Peyer's patch (tissue), 4 donors: ENCODE measurements at regions not wholly inside any gene's neighbourhood (a gene's known extent, or its start where the extent isn't known, plus 50 kb on each side); places are given as distances from the start of the nearest gene placed in this dataset.

ENCODE experiments used
- DNase-seq, 3 donors: peaks; one replicate each; pipeline ENCODE4 v3.0.0-alpha.2; 2017 to 2019
- H3K27ac ChIP-seq, 4 donors: fragments of 200-600 bp; sonication (generic); one replicate each; pipeline ENCODE4 v1.5.1; 2016 to 2019
- H3K27me3 ChIP-seq, 2 donors: fragments of 200-600 bp; sonication (generic); one replicate each; pipeline ENCODE4 v1.5.1; 2019
- H3K36me3 ChIP-seq, 3 donors: fragments of 200-600 bp; sonication (generic); one replicate each; pipeline ENCODE4 v1.5.1; 2016 to 2019
- H3K4me1 ChIP-seq, 4 donors: fragments of 200-600 bp; sonication (generic); one replicate each; pipeline ENCODE4 v1.5.1; 2016 to 2019
- H3K4me3 ChIP-seq, 4 donors: fragments of 200-600 bp; sonication (generic); 1 replicate in 3 of 4; 2 replicates in 1 of 4; pipeline ENCODE4 v1.5.1; 2016 to 2019; ENCODE audit warnings: mild to moderate bottlenecking in 1 of 4
- H3K9me3 ChIP-seq, 4 donors: fragments of 200-600 bp; sonication (generic); one replicate each; pipeline ENCODE4 v1.5.1; 2016 to 2019; ENCODE audit warnings: mild to moderate bottlenecking in 1 of 4
- POLR2A ChIP-seq, 2 donors: fragments of 450-650 bp; IDR thresholded peaks; one replicate each; pipeline ENCODE4 v1.5.1; 2017; ENCODE audit warnings: antibody characterized with exemption in 2 of 2, mild to moderate bottlenecking in 2 of 2, moderate library complexity in 2 of 2
- TF ChIP-seq, protein P1 (sequence below), 6 experiments: fragments of 450-650 bp in 4 of 6; fragments of 200-600 bp in 2 of 6; sonication (generic) in 1 of 6; IDR thresholded peaks; one replicate each; pipeline ENCODE4 v1.5.1; 2017 to 2019; ENCODE audit warnings: antibody characterized with exemption in 6 of 6, mild to moderate bottlenecking in 3 of 6, moderate library complexity in 1 of 6

DNA sequence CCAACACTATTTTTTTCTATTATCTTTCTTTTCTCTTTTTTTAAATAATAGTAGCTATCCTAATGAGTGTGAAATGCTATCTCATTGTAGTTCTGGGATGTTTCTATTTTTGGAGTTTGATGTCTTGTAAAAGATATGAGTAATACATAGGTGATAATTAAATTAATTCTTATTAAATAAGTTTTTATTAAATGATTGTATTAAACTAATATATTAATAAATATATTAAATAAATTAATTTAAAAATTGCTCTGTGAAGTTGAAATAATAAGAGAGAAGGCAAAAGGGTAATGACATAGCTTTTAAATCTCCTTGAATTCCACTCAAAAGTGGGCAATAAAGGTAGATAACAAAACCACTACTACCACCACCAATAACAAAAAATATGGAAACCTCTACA, 230.2 kb upstream of the SSTR1 start:
- H3K4me3 ChIP-seq, result no peak overlapping the region
- H3K27ac ChIP-seq, result no peak overlapping the region
- H3K4me1 ChIP-seq, result no peaks in the 10 kb centered on the region
- TF ChIP-seq POLR2A (IDR thresholded peaks at IDR 0.05), result no peak
- TF ChIP-seq, protein P1, sequence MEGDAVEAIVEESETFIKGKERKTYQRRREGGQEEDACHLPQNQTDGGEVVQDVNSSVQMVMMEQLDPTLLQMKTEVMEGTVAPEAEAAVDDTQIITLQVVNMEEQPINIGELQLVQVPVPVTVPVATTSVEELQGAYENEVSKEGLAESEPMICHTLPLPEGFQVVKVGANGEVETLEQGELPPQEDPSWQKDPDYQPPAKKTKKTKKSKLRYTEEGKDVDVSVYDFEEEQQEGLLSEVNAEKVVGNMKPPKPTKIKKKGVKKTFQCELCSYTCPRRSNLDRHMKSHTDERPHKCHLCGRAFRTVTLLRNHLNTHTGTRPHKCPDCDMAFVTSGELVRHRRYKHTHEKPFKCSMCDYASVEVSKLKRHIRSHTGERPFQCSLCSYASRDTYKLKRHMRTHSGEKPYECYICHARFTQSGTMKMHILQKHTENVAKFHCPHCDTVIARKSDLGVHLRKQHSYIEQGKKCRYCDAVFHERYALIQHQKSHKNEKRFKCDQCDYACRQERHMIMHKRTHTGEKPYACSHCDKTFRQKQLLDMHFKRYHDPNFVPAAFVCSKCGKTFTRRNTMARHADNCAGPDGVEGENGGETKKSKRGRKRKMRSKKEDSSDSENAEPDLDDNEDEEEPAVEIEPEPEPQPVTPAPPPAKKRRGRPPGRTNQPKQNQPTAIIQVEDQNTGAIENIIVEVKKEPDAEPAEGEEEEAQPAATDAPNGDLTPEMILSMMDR (IDR thresholded peaks at IDR 0.05), result no peak
- no peaks in the 10 kb centered on the region for H3K27me3 ChIP-seq
- peaks cover 0 to 6% (median 0%) of the 10 kb centered on the region in 4 donors for H3K9me3 ChIP-seq
- no peaks in the 10 kb centered on the region for H3K36me3 ChIP-seq
- DNase-seq, result no peak

DNA sequence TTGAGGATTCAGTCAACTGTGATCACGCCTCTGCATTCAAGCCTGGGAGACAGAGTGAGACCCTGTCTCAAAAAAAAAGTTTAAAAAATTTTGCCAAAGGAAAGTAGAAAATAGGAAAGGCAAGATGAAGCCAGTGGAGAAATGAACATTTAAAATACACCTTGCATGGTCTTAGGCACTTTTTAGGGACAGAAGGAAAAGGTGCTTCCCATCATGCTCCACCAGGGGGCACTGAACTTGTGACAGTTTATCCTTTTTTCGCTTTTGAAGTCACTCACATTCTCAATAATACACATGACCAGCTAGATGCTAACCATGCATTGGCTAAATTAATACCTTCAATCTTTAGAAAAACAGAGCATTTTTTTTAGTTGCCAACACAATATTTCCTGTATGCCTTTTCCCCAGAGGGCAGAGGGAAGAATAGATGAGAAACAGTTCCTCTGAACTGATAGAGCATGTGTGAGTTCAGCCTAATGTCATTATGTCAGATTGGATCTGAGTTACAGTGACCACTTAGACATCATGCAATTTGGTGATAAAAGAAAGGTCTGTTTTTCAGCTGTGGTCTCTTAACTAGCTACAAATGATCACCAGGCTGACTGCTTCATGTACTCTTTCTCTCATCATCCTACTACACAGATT, 221.8 kb upstream of the SSTR1 start:
- Histone ChIP-seq H3K4me1 (no peaks in the 10 kb centered on the region), H3K9me3 (peaks cover 0 to 4% (median 0%) of the 10 kb centered on the region in 4 donors), H3K4me3 (no peak overlapping the region), H3K36me3 (no peaks in the 10 kb centered on the region), H3K27ac (no peak overlapping the region), H3K27me3 (no peaks in the 10 kb centered on the region)
- TF ChIP-seq, protein P1 (IDR thresholded peaks at IDR 0.05), result peak in 5 of 6 experiments; percentile 19 to 71 (median 66)
- no peak for TF ChIP-seq POLR2A (IDR thresholded peaks at IDR 0.05)
- DNase-seq, result peak in 1 of 3 donors; percentile 81

DNA sequence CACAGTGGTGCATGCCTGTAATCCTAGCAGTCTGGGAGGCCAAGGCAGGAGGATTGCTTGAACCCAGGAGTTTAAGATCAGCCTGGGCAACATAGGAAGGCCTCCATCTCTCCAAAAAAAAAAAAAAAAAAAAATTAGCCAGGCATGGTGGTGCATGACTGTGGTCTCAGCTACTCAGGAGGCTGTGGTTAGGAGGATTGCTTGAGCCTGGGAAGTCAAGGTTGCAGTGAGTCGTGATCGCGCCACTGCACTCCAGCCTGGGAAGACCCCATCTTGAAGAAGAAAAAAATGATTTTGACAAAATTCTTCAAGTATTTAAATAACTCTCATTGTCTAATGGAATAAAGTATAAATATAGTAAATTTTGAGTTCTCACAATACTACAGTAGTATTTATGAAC, 219.2 kb upstream of the SSTR1 start:
- Histone ChIP-seq H3K36me3 (no peaks in the 10 kb centered on the region), H3K27ac (no peak overlapping the region), H3K9me3 (no peaks in the 10 kb centered on the region), H3K27me3 (no peaks in the 10 kb centered on the region), H3K4me3 (no peak overlapping the region), H3K4me1 (no peaks in the 10 kb centered on the region)
- DNase-seq, result no peak
- TF ChIP-seq, protein P1 (IDR thresholded peaks at IDR 0.05), result no peak
- TF ChIP-seq POLR2A (IDR thresholded peaks at IDR 0.05), result no peak

DNA sequence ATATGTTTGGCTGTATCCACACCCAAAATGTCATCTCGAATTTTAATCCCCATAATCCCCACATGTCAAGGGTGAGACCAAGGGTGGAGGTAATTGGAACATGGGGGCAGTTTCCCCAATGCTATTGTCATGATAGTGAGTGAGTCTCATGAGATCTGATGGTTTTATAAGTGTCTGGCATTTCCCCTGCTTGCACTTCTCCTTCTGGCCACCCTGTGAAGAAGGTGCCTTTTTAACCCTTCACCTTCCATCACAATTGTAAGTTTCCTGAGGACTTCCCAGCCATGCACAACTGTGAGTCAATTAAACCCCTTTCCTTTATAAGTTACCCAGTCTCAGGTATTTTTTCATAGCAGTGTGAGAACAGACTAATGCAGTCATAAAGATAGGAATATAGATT, 216.7 kb upstream of the SSTR1 start:
- Histone ChIP-seq H3K36me3 (no peaks in the 10 kb centered on the region), H3K27ac (no peak overlapping the region), H3K9me3 (no peaks in the 10 kb centered on the region), H3K27me3 (no peaks in the 10 kb centered on the region), H3K4me3 (no peak overlapping the region), H3K4me1 (no peaks in the 10 kb centered on the region)
- no peak for DNase-seq
- TF ChIP-seq POLR2A (IDR thresholded peaks at IDR 0.05), result no peak
- TF ChIP-seq, protein P1 (IDR thresholded peaks at IDR 0.05), result no peak

DNA sequence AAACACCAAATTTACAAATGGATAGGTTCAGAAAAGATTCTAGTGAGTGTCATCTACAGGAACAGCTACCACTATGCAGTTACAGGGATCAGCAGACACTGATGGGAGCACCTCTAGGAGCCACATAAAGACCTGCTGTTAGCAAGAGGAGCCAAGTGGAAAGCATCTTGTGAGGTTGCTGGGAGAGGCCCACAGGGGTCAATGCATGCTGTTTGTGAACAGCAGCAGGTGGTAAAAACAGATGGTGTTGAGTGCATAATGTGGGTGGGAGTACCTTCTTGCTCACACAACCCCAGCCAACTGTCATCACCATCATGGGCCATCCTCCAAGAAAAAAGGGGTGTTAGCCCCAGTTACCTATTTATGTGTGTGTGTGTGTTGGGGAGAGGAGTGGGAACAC, 215.2 kb upstream of the SSTR1 start:
- no peak for DNase-seq
- no peaks in the 10 kb centered on the region for H3K4me1 ChIP-seq
- no peak overlapping the region for H3K27ac ChIP-seq
- H3K9me3 ChIP-seq, result no peaks in the 10 kb centered on the region
- no peaks in the 10 kb centered on the region for H3K36me3 ChIP-seq
- no peak overlapping the region for H3K4me3 ChIP-seq
- no peaks in the 10 kb centered on the region for H3K27me3 ChIP-seq
- no peak for TF ChIP-seq POLR2A (IDR thresholded peaks at IDR 0.05)
- TF ChIP-seq, protein P1 (IDR thresholded peaks at IDR 0.05), result no peak
